ENCODE measurements at regions not wholly inside any gene's neighbourhood (a gene's known extent, or its start where the extent isn't known, plus 50 kb on each side); places are given as distances from the start of the nearest gene placed in this dataset.

GRCh38 chr13:76792731-76793347 lies 93.4 kb downstream of the KCTD12 start:
- Histone ChIP-seq H3K36me3 (no peaks in the 10 kb centered on the region), H3K9me3 (no peaks in the 10 kb centered on the region), H3K4me1 (peaks cover 0 to 6% (median 0%) of the 10 kb centered on the region in 4 donors), H3K4me3 (no peak overlapping the region), H3K27me3 (no peaks in the 10 kb centered on the region), H3K27ac (no peak overlapping the region)
- 38 to 44% methylated on average over 4 of the region's 4 CpGs for WGBS, 2 donors
- DNase-seq (peak in 1 of 2 donors; percentile 29), ATAC-seq (ENCODE audit: low FRiP score in 2 of 2) (peak in 1 of 2 donors; percentile 70)
- TF ChIP-seq EP300 (IDR thresholded peaks at IDR 0.05): no peak
- peak in 1 of 2 donors; percentile 36 for TF ChIP-seq POLR2AphosphoS5 (IDR thresholded peaks at IDR 0.05)
- TF ChIP-seq, protein P1, sequence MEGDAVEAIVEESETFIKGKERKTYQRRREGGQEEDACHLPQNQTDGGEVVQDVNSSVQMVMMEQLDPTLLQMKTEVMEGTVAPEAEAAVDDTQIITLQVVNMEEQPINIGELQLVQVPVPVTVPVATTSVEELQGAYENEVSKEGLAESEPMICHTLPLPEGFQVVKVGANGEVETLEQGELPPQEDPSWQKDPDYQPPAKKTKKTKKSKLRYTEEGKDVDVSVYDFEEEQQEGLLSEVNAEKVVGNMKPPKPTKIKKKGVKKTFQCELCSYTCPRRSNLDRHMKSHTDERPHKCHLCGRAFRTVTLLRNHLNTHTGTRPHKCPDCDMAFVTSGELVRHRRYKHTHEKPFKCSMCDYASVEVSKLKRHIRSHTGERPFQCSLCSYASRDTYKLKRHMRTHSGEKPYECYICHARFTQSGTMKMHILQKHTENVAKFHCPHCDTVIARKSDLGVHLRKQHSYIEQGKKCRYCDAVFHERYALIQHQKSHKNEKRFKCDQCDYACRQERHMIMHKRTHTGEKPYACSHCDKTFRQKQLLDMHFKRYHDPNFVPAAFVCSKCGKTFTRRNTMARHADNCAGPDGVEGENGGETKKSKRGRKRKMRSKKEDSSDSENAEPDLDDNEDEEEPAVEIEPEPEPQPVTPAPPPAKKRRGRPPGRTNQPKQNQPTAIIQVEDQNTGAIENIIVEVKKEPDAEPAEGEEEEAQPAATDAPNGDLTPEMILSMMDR (IDR thresholded peaks at IDR 0.05): no peak
- TF ChIP-seq POLR2A (IDR thresholded peaks at IDR 0.05): no peak

GRCh38 chr13:76790980-76791819 lies 95.0 kb downstream of the KCTD12 start:
- TF ChIP-seq, protein P1 (IDR thresholded peaks at IDR 0.05): no peak
- no peak for TF ChIP-seq EP300 (IDR thresholded peaks at IDR 0.05)
- no peaks in the 10 kb centered on the region for H3K9me3 ChIP-seq
- H3K4me1 ChIP-seq: peaks cover 0 to 6% (median 0%) of the 10 kb centered on the region in 4 donors
- H3K4me3 ChIP-seq: no peak overlapping the region
- no peaks in the 10 kb centered on the region for H3K36me3 ChIP-seq
- WGBS, 2 donors: 66 to 75% methylated on average over 10 of the region's 10 CpGs
- H3K27me3 ChIP-seq: no peaks in the 10 kb centered on the region
- DNase-seq (no peak), ATAC-seq (ENCODE audit: low FRiP score in 2 of 2) (no peak)
- no peak overlapping the region for H3K27ac ChIP-seq

DNA sequence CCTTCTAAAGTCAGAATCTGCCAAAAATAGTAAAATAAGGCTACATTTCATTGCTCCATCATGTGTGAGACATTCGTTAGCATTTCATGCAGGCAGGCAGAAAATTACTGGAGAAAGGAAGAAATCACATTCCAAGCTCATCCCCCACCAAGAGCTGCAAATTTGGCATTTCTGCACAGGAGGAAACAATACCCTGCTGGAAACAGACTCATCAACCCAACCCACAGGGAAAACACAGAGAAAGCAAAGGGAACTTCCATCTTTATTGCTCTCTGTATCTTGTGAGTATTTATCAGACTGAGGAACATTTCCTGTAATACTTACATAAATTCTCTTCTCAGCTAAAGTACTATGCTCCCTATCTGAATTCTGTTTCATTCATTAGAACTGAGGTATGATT lies 95.7 kb downstream of the KCTD12 start:
- DNase-seq (no peak), ATAC-seq (ENCODE audit: low FRiP score in 2 of 2) (no peak)
- TF ChIP-seq POLR2AphosphoS5 (IDR thresholded peaks at IDR 0.05): no peak
- TF ChIP-seq POLR2A (IDR thresholded peaks at IDR 0.05): no peak
- TF ChIP-seq EP300 (IDR thresholded peaks at IDR 0.05): no peak
- TF ChIP-seq, protein P1 (IDR thresholded peaks at IDR 0.05): no peak
- Histone ChIP-seq H3K4me3 (no peak overlapping the region), H3K27me3 (no peaks in the 10 kb centered on the region), H3K27ac (no peak overlapping the region), H3K4me1 (peaks cover 0 to 6% (median 0%) of the 10 kb centered on the region in 4 donors), H3K36me3 (no peaks in the 10 kb centered on the region), H3K9me3 (no peaks in the 10 kb centered on the region)
- 81 to 82% methylated on average over 1 of the region's 1 CpG for WGBS, 2 donors

GRCh38 chr13:76783798-76784197 lies 102.4 kb downstream of the KCTD12 start:
- Histone ChIP-seq H3K4me1 (no peaks in the 10 kb centered on the region), H3K27me3 (no peaks in the 10 kb centered on the region), H3K9me3 (no peaks in the 10 kb centered on the region), H3K27ac (no peak overlapping the region), H3K36me3 (no peaks in the 10 kb centered on the region), H3K4me3 (no peak overlapping the region)
- ATAC-seq (ENCODE audit: low FRiP score in 2 of 2) (no peak), DNase-seq (no peak)
- WGBS, 2 donors: 55 to 86% methylated on average over 3 of the region's 3 CpGs
- TF ChIP-seq, protein P1 (IDR thresholded peaks at IDR 0.05): no peak
- TF ChIP-seq POLR2AphosphoS5 (IDR thresholded peaks at IDR 0.05): no peak
- TF ChIP-seq POLR2A (IDR thresholded peaks at IDR 0.05): no peak
- no peak for TF ChIP-seq EP300 (IDR thresholded peaks at IDR 0.05)

Measured in upper lobe of left lung (tissue), 6 donors.